CD4-positive, alpha-beta T cell treated with Interferon alpha-2 for 1 hour (primary cell): ENCODE measurements at regions not wholly inside any gene's neighbourhood (a gene's known extent, or its start where the extent isn't known, plus 50 kb on each side); places are given as distances from the start of the nearest gene placed in this dataset.

Source experiments
- DNase-seq, 2 donors: peaks; one replicate each; pipeline ENCODE4 v3.0.0-alpha.2; 2020 to 2022

GRCh38 chr12:130017591-130018449 lies 114.0 kb upstream of the TMEM132D start:
- DNase-seq: no peak

- DNase-seq: no peak
These were observed 114.8 kb upstream of the TMEM132D start for GRCh38 chr12:130018614-130019013.

GRCh38 chr12:130026608-130027176 lies 122.9 kb upstream of the TMEM132D start:
- DNase-seq: peak in 1 of 2 donors; percentile 8

GRCh38 chr12:130027798-130028197 lies 124.0 kb upstream of the TMEM132D start:
- no peak for DNase-seq

GRCh38 chr12:130029151-130029550 lies 125.3 kb upstream of the TMEM132D start:
- no peak for DNase-seq

GRCh38 chr12:130031041-130031440 lies 127.2 kb upstream of the TMEM132D start:
- no peak for DNase-seq

- peak; percentile 8 to 46 for DNase-seq
These were observed 127.9 kb upstream of the TMEM132D start for GRCh38 chr12:130031571-130032189.

- DNase-seq: no peak
These were observed 120.1 kb upstream of the FZD10 start for GRCh38 chr12:130041983-130042812.

GRCh38 chr12:130043685-130044406 lies 118.4 kb upstream of the FZD10 start:
- DNase-seq: no peak

GRCh38 chr12:130044991-130045621 lies 117.2 kb upstream of the FZD10 start:
- no peak for DNase-seq

- DNase-seq: no peak
These were observed 112.6 kb upstream of the FZD10 start for GRCh38 chr12:130049666-130050065.

GRCh38 chr12:130051900-130052299 lies 110.4 kb upstream of the FZD10 start:
- DNase-seq: no peak

- DNase-seq: no peak
These were observed 108.6 kb upstream of the FZD10 start for GRCh38 chr12:130053651-130054069.

- DNase-seq: no peak
These were observed 107.5 kb upstream of the FZD10 start for GRCh38 chr12:130054803-130055202.

- DNase-seq: no peak
These were observed 103.3 kb upstream of the FZD10 start for GRCh38 chr12:130058926-130059472.

- no peak for DNase-seq
These were observed 98.4 kb upstream of the FZD10 start for GRCh38 chr12:130063866-130064265.

GRCh38 chr12:130064999-130065398 lies 97.3 kb upstream of the FZD10 start:
- no peak for DNase-seq

- DNase-seq: no peak
These were observed 95.5 kb upstream of the FZD10 start for GRCh38 chr12:130066742-130067141.

- DNase-seq: no peak
These were observed 93.5 kb upstream of the FZD10 start for GRCh38 chr12:130068741-130069140.

- no peak for DNase-seq
These were observed 92.1 kb upstream of the FZD10 start for GRCh38 chr12:130070126-130070611.

- DNase-seq: no peak
These were observed 88.5 kb upstream of the FZD10 start for GRCh38 chr12:130073721-130074120.
